HepG2 (cell line): ENCODE measurements at regions not wholly inside any gene's neighbourhood (a gene's known extent, or its start where the extent isn't known, plus 50 kb on each side); places are given as distances from the start of the nearest gene placed in this dataset.

Experiments used
- ARID4A ChIP-seq: sonication (generic); formaldehyde crosslinking; IDR thresholded peaks from 2 replicates; pipeline ENCODE4 v1.5.0; 2020; ENCODE audit warnings: mild to moderate bottlenecking, missing genetic modification reagents, borderline replicate concordance
- ATF5 ChIP-seq: sonication (generic); formaldehyde crosslinking; IDR thresholded peaks from 2 replicates; pipeline ENCODE4 v1.4.0; 2020; ENCODE audit warnings: mild to moderate bottlenecking, low read depth, missing genetic modification reagents
- CCDC6 ChIP-seq: sonication (generic); formaldehyde crosslinking; IDR thresholded peaks from 2 replicates; pipeline ENCODE4 v1.8.1; 2022; ENCODE audit warnings: mild to moderate bottlenecking, missing genetic modification reagents, moderate library complexity
- CENPT ChIP-seq: sonication (generic); formaldehyde crosslinking; IDR thresholded peaks from 2 replicates; pipeline ENCODE4 v1.8.0; 2022; ENCODE audit warnings: low read depth, mild to moderate bottlenecking, moderate library complexity, missing genetic modification reagents
- CENPX ChIP-seq: sonication (generic); formaldehyde crosslinking; IDR thresholded peaks from 2 replicates; pipeline ENCODE4 v1.9.0; 2021; ENCODE audit warnings: mild to moderate bottlenecking, missing genetic modification reagents, moderate library complexity
- CTCF ChIP-seq: sonication (generic); formaldehyde crosslinking; IDR thresholded peaks from 2 replicates; pipeline ENCODE4 v1.5.0; 2020; ENCODE audit warnings: mild to moderate bottlenecking, missing genetic modification reagents, moderate library complexity
- DNMT1 ChIP-seq: sonication (generic); formaldehyde crosslinking; IDR thresholded peaks from 2 replicates; pipeline ENCODE4 v1.5.1; 2020; ENCODE audit warnings: mild to moderate bottlenecking, missing genetic modification reagents
- GLI4 ChIP-seq: sonication (generic); formaldehyde crosslinking; IDR thresholded peaks from 2 replicates; pipeline ENCODE4 v1.5.1; 2020; ENCODE audit warnings: missing genetic modification reagents, mild to moderate bottlenecking, moderate library complexity, borderline replicate concordance
- KLF11 ChIP-seq: IDR thresholded peaks from 2 replicates; pipeline ENCODE4 v1.6.1; 2016; ENCODE audit warnings: missing compliant biosample characterization
- SALL1 ChIP-seq: sonication (generic); formaldehyde crosslinking; IDR thresholded peaks from 2 replicates; pipeline ENCODE4 v1.8.0; 2022; ENCODE audit warnings: mild to moderate bottlenecking, missing genetic modification reagents
- TEAD3 ChIP-seq: optimal IDR thresholded peaks from 2 replicates; pipeline ENCODE3; 2016; ENCODE audit warnings: borderline replicate concordance
- ZGPAT ChIP-seq: IDR thresholded peaks from 2 replicates; pipeline ENCODE4 v1.6.1; 2016; ENCODE audit warnings: mild to moderate bottlenecking
- ZKSCAN8 ChIP-seq: IDR thresholded peaks from 2 replicates; pipeline ENCODE4 v1.6.1; 2016; ENCODE audit warnings: borderline replicate concordance, missing genetic modification reagents, missing compliant biosample characterization
- ZMAT5 ChIP-seq: sonication (generic); formaldehyde crosslinking; IDR thresholded peaks from 2 replicates; pipeline ENCODE4 v1.5.0; 2020; ENCODE audit warnings: mild to moderate bottlenecking, low read depth, missing genetic modification reagents, borderline replicate concordance
- ZNF24 ChIP-seq: fragments of 450-650 bp; IDR thresholded peaks from 2 replicates; pipeline ENCODE4 v1.6.1; 2017; ENCODE audit warnings: antibody characterized with exemption, mild to moderate bottlenecking
- ZNF709 ChIP-seq: sonication (generic); formaldehyde crosslinking; IDR thresholded peaks from 2 replicates; pipeline ENCODE4 v1.5.0; 2020; ENCODE audit warnings: mild to moderate bottlenecking, missing genetic modification reagents
- TF ChIP-seq, protein P1 (sequence below): sonication (generic); formaldehyde crosslinking; IDR thresholded peaks from 2 replicates; pipeline ENCODE4 v1.5.1; 2020; ENCODE audit warnings: missing genetic modification reagents, mild to moderate bottlenecking, borderline replicate concordance
- TF ChIP-seq, protein P2 (sequence below): sonication (generic); formaldehyde crosslinking; IDR thresholded peaks from 2 replicates; pipeline ENCODE4 v1.4.0; 2020; ENCODE audit warnings: mild to moderate bottlenecking, missing genetic modification reagents

DNA sequence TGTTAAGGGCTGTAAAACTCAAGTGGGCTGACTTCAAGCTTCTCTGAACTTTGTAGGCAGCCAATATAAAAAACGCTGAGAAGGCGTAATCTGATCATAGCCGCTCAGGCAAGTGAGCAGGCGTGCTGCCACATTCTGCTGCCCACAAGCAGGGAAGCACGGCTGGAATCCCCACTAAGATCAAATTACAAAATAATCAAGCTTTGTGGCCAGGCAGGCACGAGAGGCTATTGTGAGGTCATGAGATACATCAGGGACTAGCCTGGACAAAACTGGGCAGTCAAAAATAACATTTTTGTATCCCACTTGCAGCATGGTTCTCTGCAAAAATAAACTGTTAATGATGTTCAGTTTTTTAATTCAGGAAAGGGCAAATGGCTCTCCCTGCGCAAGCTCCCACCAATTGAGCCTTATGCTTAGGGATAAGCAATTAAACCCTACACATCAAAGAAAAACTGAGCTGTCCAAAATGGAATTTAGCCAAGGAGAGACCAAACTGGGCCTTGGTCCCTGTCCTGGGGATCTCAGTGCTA is 64.0 kb downstream of the POU5F2 start (continued):
- no peak for TF ChIP-seq CCDC6 (CRISPR knock-in tag)
- TF ChIP-seq ATF5 (CRISPR knock-in tag) = no peak
- peak; percentile 36; the same call in 1 of the 2 replicates for TF ChIP-seq ZGPAT (CRISPR knock-in tag)
- peak; percentile 55 for TF ChIP-seq SALL1 (CRISPR knock-in tag)
- no peak for TF ChIP-seq CTCF (CRISPR knock-in tag)
- TF ChIP-seq DNMT1 (CRISPR knock-in tag) = no peak
- no peak for TF ChIP-seq ARID4A (CRISPR knock-in tag)
- TF ChIP-seq CENPT (CRISPR knock-in tag) = no peak
- peak; percentile 76 for TF ChIP-seq TEAD3 (CRISPR knock-in tag)
- TF ChIP-seq CENPX (CRISPR knock-in tag) = no peak
- TF ChIP-seq, protein P1, sequence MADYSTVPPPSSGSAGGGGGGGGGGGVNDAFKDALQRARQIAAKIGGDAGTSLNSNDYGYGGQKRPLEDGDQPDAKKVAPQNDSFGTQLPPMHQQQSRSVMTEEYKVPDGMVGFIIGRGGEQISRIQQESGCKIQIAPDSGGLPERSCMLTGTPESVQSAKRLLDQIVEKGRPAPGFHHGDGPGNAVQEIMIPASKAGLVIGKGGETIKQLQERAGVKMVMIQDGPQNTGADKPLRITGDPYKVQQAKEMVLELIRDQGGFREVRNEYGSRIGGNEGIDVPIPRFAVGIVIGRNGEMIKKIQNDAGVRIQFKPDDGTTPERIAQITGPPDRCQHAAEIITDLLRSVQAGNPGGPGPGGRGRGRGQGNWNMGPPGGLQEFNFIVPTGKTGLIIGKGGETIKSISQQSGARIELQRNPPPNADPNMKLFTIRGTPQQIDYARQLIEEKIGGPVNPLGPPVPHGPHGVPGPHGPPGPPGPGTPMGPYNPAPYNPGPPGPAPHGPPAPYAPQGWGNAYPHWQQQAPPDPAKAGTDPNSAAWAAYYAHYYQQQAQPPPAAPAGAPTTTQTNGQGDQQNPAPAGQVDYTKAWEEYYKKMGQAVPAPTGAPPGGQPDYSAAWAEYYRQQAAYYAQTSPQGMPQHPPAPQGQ (CRISPR knock-in tag) = no peak
- TF ChIP-seq ZMAT5 = no peak
- TF ChIP-seq, protein P2, sequence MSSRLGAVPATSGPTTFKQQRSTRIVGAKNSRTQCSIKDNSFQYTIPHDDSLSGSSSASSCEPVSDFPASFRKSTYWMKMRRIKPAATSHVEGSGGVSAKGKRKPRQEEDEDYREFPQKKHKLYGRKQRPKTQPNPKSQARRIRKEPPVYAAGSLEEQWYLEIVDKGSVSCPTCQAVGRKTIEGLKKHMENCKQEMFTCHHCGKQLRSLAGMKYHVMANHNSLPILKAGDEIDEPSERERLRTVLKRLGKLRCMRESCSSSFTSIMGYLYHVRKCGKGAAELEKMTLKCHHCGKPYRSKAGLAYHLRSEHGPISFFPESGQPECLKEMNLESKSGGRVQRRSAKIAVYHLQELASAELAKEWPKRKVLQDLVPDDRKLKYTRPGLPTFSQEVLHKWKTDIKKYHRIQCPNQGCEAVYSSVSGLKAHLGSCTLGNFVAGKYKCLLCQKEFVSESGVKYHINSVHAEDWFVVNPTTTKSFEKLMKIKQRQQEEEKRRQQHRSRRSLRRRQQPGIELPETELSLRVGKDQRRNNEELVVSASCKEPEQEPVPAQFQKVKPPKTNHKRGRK = no peak
- TF ChIP-seq KLF11 = no peak
- TF ChIP-seq ZKSCAN8 (CRISPR knock-in tag) = no peak
- TF ChIP-seq ZNF24 = no peak
- TF ChIP-seq ZNF709 (CRISPR knock-in tag) = no peak
- no peak for TF ChIP-seq GLI4 (CRISPR knock-in tag)
